Right lung (tissue), 2 donors: ENCODE measurements at regions not wholly inside any gene's neighbourhood (a gene's known extent, or its start where the extent isn't known, plus 50 kb on each side); places are given as distances from the start of the nearest gene placed in this dataset.

ENCODE experiments used
- DNase-seq, 2 donors: peaks; one replicate each; pipeline ENCODE4 v3.0.0-alpha.2; 2013

DNA sequence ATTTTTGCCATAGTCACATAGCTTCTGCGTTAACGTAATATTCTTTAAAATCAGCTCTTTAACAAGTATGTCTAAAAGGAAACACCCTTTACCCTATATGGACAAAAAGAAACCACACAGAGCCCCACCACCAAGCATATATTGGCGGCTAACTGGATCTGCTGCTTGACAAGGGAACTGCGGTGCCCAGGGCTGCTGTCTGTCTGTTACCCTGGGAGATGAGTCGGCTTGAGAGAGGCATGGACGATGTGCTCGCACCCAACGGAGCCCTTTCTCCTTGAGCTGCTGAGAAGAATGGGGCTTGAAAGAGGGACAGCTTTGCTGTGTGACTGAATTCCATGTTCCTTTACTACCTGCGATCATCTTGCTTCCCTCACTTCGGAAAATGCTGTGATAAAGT is 158.6 kb upstream of the SHB start:
- peak in 1 of 2 donors; percentile 4 for DNase-seq

DNA sequence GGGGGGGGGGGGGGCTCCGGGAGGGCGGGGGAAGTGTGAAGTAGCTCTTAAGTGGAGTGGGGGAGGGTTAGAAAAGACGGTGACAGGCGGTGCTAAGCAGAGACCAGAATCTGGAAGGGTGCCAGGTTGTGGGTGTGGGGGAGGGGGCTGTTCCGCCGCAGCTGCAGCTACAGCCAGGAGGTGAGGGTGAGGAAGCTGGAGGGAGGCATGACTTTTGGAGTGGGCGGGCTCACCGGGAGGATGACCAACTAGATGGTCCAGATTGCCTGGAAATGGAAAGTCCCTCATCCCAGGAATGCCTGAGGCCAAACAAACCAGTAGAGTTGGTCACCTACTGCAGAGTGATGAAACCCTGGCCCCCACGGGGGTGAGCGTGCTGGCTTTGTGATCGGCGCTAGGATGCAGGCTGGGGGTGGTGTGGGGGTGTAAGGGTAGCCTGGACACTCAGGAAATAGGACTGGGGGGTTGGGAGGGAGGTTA is 158.1 kb upstream of the SHB start:
- DNase-seq, result peak; percentile 70 to 75

DNA sequence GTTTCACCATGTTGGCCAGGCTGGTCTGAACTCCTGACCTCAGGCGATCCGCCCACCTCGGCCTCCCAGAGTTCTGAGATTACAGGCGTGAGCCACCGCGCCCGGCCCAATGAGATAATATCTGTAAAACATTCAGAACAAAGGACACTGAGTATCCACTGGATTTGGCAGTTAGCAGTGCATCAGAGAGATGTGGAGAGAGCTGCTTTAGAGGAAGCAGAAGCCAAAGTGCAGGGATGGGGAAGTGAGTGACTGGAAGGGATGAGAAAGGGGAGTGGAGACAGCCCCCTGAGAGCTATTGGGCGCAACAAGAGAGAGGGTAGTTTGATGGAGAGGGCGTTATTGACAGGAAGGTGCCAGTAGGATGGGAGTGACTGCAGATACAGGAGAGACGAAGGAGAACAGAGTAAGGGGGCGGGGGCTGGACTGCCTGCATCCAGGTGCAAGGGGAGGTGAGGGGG is 157.5 kb upstream of the SHB start:
- DNase-seq, result peak; percentile 9 to 11

DNA sequence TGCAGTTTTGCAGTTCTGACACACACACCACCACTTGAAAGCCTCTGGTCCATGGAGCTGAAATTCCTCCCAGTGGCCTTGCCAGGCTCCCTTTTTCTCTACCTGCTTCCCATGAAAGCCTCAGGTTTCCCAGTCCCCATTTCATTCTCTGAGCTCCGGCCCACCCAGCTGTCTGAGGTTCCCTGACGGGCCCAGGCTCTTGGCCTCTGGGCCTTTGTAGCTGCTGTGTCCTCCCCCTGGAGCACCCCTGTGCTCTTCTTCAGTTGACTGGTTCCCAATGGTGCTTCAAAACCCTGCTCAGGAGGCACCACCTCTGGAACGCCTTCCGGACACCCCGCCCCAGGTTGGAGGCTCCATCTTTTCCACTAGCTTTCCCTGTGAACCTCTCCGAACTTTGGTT is 155.9 kb upstream of the SHB start:
- DNase-seq, result no peak

DNA sequence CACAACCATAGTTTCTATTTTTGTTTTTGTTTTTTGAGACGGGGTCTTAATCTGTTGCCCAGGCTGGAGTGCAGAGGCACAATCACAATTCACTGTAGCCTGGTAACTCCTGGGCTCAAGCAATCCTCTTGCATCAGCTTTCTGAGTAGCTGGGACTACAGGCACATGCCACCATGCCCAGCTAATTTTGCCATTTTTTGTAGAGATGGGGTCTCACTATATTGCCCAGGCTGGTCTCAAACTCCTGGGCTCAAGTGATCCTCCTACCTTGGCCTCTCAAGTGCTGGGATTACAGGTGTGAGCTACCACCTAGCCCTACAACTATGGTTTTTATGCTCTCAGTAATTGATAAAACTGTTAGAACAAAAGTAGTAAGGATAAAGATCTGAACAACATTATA is 147.5 kb upstream of the SHB start:
- no peak for DNase-seq

DNA sequence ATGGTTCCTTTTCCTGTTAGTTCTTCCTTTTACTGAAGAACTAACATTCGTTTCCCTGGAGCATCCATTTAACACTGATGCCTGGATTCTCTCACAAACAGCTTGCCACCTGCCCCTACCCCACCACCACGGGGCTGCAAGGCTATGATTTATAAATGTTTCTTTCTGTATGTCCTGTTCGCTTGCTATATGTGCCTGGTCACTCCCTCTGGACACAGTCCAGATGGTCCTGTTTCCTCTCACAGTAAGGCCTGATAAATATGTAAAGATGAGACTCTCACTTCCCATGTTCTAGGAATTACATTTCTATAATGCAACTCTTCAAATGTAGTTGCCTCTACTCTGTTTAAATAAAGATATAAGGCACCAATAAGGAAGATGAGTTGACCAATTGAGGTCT is 146.4 kb upstream of the SHB start:
- no peak for DNase-seq

DNA sequence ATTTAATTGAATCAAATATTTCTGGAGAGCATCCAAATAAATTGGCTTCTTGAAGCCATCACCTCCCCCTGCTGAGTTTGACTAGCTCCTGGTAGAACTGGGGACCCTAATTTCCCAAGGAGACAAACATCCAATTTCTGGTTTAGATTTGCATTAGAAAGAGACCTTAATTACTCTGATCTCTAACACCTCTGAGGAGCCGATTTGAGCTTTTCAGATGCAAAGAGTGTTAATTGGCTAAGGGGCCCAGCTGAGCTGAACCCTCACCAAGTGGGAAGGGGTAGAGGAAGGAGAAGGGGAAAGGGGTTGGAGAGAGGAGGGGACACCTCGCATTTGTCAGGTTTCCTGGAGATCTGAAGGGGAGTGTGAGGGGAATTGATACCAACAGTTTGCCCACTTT is 145.4 kb upstream of the SHB start:
- DNase-seq, result no peak

DNA sequence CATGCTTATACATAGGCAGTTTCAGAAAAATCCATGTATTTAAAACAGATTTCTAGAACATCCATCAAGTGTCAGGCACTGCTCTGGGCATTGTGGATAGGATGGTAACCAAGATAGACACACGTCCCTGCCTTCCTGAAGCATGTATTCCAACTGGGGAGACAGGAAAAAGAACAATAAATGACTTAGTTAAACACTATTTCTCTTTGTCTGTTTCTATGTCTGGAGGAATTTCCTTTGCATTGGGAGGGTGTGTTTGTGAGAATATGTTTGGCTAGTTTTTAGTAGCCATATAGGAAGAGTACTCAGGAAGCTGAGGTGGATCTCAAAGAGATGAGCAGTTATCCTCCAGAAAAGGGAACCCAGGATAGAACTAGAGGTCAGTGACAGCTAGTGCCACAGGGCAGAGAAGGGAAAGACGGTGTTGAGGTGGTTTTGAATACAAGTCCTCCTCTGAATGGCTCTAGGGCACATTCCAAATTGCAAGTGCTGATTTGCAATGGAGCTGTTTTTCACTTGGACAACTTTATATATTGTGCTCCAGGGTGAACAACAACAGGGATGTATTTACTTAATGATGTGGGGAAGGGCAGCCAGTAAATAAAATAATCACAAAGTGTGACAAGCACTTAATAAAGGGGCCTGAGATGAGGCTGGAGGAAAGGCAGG is 144.7 kb upstream of the SHB start:
- DNase-seq, result no peak

DNA sequence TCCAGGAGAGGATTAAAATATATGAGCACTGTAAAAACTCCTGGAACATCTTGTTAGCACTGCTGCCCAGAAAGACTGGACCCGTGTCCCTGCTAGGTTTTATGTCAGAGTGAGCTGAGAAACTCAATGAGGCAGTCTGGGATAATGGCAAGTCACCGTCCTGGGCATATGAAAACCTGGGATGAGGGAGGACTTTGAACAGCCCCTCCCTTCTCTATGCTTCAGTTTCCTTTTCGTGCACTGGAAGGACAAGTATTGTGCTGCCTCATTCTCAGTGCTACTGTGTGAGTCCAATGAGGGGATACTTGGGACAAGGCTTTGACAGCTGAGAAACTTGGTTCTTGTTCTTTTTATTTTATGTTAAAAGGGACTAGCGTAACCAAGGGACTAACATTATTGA is 143.0 kb upstream of the SHB start:
- no peak for DNase-seq

DNA sequence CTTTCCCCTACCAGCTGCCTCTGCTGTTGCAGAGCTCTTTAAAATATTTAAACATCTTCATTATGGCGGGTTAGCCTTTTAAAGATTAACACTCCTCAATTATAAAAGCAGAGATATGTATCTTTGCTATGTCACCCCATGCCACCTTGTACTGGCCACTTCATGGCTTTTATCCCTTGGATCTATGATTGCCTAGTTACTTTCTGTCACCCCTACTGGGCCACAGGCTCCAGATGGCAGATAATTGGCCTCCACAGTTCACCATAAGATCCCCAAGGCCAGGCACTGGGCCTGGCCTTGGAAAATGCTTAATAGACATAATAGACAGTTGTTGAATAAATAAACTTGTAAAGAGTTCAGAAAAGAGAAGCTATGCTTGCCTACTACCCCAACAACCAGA is 142.0 kb upstream of the SHB start:
- DNase-seq, result no peak

DNA sequence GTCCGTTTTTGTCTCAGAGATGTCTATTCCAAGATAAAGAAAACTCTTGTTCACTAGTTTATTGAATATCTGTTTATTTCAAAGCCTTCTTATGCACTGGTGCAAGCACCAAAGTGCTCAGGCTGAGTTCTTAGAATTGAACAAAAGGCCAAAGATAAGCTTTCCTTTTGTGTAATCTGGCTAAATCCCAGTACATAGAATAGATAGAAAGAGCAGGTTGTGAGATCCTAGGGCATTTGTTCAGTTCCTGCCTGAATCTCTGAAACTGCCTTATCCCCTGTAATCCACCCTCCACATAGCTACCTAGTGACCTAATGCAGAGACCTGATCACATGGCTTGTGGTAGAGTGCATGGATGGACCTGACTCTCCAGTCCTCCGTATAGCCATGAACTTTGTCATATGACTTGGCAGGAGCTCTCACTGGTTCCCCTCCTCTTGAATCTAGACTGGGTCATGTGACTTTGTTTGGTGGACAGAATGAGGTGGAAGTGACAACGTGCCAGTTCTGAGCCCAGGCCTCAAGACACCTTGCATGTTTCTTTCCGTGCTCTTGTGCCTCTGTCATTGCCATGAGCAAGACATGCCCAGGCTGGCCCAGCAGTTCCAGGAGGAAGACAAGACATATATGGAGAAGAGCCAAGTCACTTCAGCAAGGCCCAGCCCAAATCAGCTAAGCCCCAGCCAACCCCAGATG is 139.3 kb upstream of the SHB start:
- no peak for DNase-seq

DNA sequence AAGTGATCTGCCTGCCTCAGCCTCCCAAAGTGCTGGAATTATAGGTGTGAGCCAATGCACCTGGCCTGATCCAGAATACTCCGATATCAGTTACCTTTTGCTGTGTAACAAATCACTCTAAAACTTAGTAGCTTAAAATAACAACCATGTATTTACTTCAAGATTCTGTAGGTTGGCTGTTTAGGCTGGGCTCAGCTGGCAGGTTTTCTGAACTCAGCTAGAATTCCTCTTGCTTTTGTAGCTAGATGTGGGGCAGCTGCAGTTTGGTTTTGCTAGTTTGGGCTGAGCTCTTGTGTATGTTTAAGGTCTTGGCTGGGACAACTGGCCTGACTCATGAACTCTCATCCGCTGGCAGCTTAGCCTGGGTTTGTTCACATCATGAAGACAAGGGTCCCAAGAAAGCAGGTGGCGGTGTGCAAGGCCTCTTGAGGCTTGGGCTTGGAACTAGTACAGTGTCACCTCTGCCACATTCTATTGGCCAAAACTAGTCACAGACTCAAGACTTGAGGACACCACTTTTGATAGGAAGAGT is 138.3 kb upstream of the SHB start:
- no peak for DNase-seq

DNA sequence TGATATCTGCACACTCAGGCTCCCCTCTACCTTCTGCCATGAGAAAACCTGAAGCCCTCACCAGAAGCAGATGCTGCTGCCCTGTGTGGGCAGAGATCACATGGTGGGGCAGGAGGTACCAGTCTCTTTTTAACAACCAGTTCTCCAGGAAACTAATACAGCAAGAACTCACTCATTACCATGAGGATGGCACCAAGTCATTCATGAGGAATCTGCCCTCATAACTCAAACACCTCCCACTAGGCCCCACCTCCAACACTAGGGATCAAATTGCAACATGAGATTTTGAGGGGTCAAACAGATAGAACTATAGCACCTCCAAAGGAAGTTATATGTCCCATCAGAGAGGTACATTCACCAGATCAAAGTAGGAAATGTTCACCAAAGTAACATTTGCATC is 136.3 kb upstream of the SHB start:
- DNase-seq, result no peak

DNA sequence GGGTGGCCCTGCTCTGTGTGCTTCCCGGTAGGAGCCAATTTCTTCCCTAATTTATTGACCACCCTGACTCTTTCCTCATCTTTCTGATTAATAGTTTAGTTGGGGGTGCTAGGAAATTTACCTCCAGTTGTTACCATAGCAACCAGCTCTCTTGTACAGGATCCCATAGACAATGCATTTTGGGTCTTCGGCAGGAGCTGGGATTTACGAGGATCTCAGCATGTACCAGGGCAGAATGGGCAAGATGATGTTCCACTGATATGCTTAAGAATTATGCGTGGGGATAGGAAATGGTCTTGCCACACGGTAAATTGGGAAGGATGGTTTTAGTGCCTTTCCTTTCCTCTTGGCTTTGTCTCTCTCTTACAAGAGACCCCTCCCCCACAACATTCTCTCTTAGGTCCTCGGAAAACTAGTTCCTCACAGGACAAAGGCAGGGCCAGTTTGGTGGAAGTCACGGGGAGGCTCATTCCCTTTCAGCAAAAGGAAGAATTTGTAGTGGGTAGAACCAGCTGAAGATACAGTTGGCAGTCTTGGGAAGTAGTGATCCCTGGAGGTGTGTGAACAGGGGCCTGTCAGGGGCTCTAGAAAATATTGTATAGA is 133.4 kb upstream of the SHB start:
- no peak for DNase-seq

DNA sequence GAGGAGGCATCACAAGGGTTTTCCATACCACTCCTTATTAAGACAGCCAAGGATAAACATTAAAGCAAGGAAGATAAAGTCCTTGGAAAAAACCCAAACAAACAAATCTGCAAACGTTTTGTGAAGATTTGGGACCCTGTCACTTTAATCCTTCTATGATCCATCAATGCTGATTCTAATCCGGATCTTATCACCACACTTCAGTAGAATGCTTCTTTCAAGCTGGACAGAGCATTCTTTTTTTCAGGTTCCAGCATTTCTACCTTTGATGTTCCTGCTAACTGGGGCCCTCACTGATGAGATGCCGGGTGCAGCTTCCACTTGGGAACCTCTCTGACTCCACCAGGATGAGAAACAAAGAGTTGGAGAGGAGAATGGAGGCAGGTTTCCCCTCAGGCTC is 132.8 kb upstream of the SHB start:
- no peak for DNase-seq

DNA sequence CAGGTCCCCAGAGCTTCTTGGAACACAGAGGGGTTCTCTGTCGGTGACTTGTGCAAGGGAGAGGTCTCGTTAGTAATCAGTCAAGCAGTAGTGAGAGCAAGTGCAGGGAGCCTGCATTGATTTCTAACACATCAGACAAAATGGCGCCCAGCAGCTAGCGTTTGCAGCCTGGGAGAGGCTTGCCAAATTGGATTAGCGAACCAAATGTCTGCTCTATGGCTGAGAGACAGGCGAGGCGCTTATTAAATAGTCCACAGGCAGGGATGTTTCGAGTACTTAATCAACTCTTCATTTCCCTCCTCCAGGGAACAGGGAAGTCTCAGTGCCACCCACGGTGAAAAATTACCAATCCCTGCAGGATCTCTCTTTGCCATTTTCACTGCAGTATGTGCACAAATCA is 131.4 kb upstream of the SHB start:
- no peak for DNase-seq

DNA sequence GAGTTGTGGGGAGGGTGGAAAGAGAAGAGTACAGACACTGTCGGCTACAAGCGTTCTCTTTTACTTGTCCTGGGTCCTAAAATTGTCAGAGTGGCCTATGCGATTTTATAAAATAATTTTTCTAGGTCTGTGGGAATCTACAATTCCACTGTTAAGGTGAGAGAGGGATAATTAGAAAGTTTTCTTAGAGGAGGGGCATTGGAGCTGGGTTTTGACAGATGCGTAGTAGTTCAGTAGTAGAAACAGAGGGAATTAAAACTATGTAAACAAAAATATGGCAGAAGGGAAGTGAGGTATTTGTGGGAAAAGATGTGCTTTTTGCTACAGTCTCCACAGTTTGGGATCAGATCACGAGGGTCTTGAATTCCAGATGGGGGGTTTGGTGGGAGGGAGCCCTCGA is 129.1 kb upstream of the SHB start:
- DNase-seq, result no peak

DNA sequence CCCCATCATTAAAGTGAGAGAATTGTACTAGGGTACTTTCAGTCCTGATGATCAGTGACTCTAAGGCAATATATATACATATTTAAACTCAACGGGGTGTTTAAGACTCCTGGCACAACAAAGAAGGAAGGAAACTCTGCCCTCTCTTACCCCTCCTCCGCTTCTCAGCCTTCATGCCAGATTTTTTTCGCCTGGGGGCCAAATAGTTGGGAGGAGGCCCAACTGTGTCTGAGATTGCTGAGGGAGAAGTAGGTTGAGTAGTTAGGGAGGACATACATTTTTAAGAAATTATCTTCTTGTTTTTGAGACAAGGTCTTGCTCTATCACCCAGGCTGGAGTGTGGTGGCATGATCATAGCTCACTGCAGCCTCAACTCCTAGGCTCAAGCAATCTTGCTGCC is 127.7 kb upstream of the SHB start:
- no peak for DNase-seq

DNA sequence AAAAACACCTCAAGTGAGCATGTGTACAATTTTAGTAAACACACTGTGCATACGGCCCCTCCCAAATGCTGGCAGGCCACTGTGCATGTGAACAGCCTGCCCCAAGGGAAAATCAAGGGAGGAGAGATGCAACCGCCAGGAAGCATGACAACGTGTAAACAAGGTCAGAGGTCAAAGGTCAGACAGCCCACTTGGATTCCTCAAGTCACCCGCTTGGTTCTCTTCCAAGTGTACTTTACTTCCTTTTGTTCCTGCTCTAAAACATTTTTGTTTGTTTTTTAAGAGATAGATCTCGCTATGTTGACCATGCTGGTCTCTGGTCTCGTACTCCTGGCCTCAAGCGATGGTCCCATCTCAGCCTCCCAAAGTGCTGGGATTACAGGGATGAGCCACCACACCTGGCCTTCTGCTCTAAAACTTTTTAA is 126.7 kb upstream of the SHB start:
- DNase-seq, result no peak

DNA sequence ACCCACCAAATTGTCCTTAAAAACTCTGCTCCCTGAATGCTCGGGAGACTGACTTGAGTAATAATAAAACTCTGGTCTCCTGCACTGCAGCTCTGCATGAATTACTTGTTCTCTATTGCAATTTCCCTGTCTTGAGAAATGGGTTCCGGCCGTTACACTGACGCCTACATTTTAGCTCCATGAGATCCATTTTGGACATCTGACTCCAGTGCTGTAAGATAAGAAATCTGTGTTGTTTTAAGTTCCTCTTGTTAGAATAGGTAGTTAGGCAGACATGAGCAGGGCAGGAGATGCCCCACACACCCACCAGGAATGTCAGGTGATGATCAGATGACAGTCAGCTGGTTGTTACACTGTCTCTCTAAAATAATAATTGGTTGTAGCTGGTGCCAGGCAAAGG is 125.8 kb upstream of the SHB start:
- DNase-seq, result no peak

DNA sequence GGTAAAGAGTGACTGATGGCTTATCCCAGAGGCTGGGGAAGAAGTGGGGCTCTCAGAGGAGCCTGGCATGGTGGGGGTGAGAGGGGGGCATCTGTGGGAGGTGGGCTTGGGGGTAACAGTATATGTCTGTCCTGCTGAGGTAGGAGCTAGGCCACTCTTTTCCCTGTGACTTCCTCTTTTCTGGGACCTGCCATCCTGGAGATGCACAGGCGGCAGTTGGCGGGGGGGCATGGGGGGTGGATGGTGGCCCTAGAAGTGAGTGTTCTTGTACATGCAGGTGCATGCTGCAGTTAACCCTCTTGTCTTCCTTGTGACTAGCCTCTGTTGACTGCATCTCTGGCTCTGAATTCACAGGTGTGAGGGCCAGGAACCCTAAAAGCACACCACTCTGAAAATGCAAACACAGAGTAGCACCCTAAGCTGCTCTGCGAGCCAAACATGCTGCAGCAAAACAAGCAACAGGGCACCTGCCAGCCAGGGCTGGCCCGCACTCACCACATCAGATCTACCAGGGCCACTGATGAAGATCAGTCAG is 123.8 kb upstream of the SHB start:
- no peak for DNase-seq

DNA sequence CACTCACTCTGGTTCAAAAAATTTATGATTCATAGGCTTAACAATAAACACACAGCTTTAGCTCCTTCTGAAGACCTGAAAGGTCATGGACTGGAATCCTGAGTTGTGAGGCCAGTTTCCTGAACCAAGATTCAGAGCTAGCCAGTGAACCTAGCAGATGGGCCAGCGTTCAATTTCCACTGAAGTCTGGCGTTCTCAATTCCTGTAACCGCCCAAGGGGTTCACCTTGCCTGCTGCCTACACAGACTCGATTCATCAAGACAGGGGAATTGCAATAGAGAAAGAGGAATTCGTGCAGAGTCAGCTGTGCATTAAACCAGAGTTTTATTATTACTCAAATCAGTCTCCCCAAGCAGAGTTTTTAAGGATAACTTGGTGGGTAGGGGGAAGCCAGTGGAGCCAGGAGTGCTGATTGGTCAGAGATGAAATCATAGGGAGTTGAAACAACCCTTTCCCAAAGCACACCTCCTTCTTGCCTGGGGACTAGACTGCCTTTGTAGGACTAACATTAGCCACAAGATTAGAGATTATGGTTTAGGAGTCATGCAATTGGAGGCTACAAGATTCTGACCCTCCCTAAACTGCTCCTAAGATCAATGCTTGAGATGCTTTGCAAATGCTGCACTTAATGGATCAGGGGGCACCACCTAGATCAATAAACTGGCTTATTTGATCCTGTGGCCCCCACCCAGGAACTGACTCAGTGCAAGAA is 117.5 kb upstream of the SHB start:
- no peak for DNase-seq
